PFSK-1 (cell line): ENCODE measurements at regions not wholly inside any gene's neighbourhood (a gene's known extent, or its start where the extent isn't known, plus 50 kb on each side); places are given as distances from the start of the nearest gene placed in this dataset.

Source experiments
- FOXP2 ChIP-seq: optimal IDR thresholded peaks from 2 replicates; pipeline ENCODE3; 2011; ENCODE audit warnings: borderline replicate concordance, control low read depth, inconsistent platforms; ENCODE audit not compliant: insufficient read depth; ENCODE audit errors: extremely low read length, extremely low read depth
- POLR2AphosphoS5 ChIP-seq: IDR thresholded peaks from 2 replicates; pipeline ENCODE4 v1.6.1; 2012; ENCODE audit warnings: low read depth, mild to moderate bottlenecking, control low read depth, low read length, moderate library complexity
- REST ChIP-seq, 2 experiments: IDR thresholded peaks; 2 replicates each; pipeline versions ENCODE4 v1.6.1 to v1.8.0; 2011 to 2012; ENCODE audit warnings: low read depth in 2 of 2, low read length in 2 of 2, control low read depth in 1 of 2, inconsistent platforms in 1 of 2, mild to moderate bottlenecking in 1 of 2, moderate library complexity in 1 of 2; ENCODE audit not compliant: insufficient read depth in 1 of 2
- SIN3A ChIP-seq: IDR thresholded peaks from 2 replicates; pipeline ENCODE4 v1.6.1; 2012; ENCODE audit warnings: mild to moderate bottlenecking, low read length, moderate library complexity, borderline replicate concordance; ENCODE audit not compliant: insufficient read depth
- TAF1 ChIP-seq: IDR thresholded peaks from 2 replicates; pipeline ENCODE4 v1.6.1; 2012; ENCODE audit warnings: low read length, control low read depth, borderline replicate concordance; ENCODE audit not compliant: insufficient read depth

DNA sequence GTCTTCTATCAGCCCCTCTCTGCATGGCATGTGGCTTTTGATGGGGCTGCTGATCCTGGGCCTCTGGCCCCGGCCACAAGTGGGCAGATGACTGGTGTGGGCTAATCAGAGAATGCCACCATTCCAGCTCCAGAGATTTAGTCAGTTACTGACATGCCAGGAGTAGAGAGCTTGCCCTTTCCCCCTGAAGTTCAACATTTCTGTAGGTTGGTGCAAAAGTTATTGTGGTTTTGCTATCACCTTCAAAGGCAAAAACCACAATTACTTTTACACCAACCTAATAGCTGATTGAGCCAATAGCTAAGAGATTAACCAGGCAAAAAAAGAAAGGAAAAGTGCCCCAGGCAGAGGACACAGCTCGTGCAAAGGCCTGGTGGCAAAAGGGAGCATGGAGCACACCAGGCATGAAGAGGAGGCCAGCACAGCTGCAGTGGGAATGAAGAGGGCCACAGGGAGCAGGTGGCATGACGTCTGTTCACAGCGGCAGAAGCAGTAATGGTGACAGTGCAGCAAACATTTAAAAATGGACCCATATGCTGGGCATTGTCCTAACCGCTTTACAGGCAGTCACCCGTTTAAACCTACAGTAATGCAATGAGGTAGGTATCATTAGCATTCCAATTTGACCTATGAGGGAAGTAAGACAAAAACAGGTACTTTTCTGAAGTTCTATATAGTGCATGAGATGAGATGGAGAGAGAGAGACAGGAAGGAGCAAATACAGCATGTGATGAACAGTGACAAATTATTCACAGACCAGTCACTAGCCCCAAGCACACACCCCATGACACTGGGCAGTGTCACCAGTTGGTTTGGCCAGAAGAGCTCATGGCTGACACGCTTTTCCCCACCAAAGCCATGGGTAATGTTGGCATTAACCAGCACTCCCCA is 373.0 kb upstream of the PROK2 start:
- no peak for TF ChIP-seq TAF1
- TF ChIP-seq POLR2AphosphoS5 = no peak
- TF ChIP-seq REST (IDR thresholded peaks at IDR 0.05; ENCODE audit: insufficient read depth in 1 of 2, low read depth in 2 of 2, low read length in 2 of 2) = no peak
- no peak for TF ChIP-seq SIN3A
- TF ChIP-seq FOXP2 = no peak

DNA sequence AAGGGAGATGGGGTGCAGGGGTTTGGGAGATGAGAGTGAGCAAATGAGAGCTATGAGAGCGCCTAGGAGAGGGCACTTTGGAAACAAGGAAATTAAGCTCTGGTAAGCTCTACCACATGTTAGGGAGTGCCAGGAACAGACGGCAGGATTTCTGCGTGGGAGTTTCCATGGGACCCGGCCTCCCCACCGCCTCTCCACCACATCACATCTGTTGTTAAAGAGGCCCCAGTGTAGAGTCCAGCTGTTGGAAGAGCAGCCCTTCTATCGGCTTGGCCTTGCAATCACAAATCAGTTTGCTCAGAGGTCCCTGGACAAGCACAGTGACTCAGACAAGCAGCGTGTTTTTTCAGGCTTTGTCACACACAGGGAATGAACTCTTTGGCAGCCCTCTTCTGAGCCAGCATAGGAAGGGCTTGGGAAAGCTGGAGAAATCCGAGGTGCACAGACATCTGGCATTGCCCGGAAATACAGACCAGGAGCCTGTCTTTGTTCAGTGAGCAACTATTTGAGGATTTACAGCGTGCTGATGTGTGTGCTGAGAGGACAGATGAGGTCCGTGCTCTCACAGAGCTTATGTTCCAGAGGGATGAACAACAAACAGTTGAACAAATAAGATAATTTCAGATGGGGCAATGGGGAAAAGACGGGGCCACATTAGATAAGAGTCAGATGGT is 370.6 kb upstream of the PROK2 start:
- TF ChIP-seq FOXP2 = no peak
- no peak for TF ChIP-seq POLR2AphosphoS5
- no peak for TF ChIP-seq SIN3A
- TF ChIP-seq TAF1 = no peak
- no peak for TF ChIP-seq REST (IDR thresholded peaks at IDR 0.05; ENCODE audit: insufficient read depth in 1 of 2, low read depth in 2 of 2, low read length in 2 of 2)

GRCh38 chr3:72154391-72155335 is 369.7 kb upstream of the PROK2 start:
- no peak for TF ChIP-seq TAF1
- no peak for TF ChIP-seq REST (IDR thresholded peaks at IDR 0.05; ENCODE audit: insufficient read depth in 1 of 2, low read depth in 2 of 2, low read length in 2 of 2)
- TF ChIP-seq POLR2AphosphoS5 = no peak
- no peak for TF ChIP-seq FOXP2
- no peak for TF ChIP-seq SIN3A

DNA sequence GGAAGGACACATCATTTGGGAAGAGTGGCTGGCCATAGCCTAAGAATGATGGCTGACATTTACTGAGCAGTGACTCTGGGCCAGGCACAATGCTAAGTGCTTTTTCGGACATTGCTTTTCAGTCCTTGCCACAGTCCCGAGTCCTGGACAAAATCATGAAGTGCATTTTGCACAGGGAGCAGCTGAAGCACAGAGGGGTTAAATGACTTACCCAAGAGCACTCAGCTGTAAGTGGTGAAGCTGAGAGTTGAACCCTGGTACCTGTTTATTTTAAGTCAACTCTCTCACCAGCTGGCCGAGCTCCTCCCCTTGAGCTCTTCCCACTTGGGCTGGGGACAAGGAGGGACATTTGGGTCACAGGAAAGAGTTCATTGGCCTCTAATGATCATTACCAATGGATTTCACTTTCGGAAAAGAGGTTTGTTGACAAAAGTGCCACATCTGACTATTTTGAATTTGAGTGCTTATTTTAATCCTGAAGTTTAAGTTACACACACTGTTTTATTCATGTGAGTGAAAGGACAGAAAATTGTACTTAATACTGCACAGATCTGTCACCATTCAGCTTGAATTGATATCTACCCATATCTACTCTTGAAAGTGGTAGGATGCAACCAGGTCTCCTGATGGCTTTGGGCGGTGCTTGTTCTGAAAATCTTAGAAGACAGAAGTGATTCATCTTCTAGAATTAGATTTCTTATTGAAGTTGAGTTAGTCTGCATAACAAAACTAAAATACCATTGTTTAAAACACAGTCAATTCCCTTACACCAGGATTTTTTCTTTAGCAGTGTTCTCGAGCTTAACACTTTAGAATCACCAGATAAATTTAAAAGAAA is 368.7 kb upstream of the PROK2 start:
- TF ChIP-seq REST (IDR thresholded peaks at IDR 0.05; ENCODE audit: insufficient read depth in 1 of 2, low read depth in 2 of 2, low read length in 2 of 2) (no peak), FOXP2 (no peak), POLR2AphosphoS5 (no peak)
